HCT116 (cell line): ENCODE measurements at regions not wholly inside any gene's neighbourhood (a gene's known extent, or its start where the extent isn't known, plus 50 kb on each side); places are given as distances from the start of the nearest gene placed in this dataset.

Source experiments
- ATAC-seq: fragments of 200-7000 bp; cut with Tn5 transposase; 2 replicates; pipeline ENCODE4 v1.9.1; 2020; ENCODE audit warnings: mild to moderate bottlenecking, moderate library complexity
- BruUV-seq: library from RNA; stranded (reverse); fragments of 400-500 nt; replicated peaks from 2 replicates; lab custom pipeline; 2021; lab: Mats Ljungman, UMichigan
- CTCF ChIA-PET: fragments of 300-600 bp; sonication (Branson Sonifier 250); formaldehyde crosslinking; loops from one replicate; lab custom pipeline; 2021; ENCODE audit warnings: antibody characterized with exemption; lab: Charles Lee
- POLR2A ChIA-PET: fragments of 300-600, 350-600 bp; sonication (Branson Sonifier 250); formaldehyde crosslinking; loops from one replicate; lab custom pipeline; 2021; ENCODE audit warnings: antibody characterized with exemption; lab: Charles Lee
- RAD21 ChIA-PET, 2 experiments: fragments of 300-600 bp; sonication (Branson Sonifier 250); formaldehyde crosslinking; loops; one replicate each; lab custom pipeline; 2023; ENCODE audit warnings: low total read pairs in 2 of 2; ENCODE audit not compliant: uncharacterized antibody in 2 of 2, unreplicated experiment in 2 of 2, low non-redundant PET in 1 of 2; lab: Charles Lee
- DNase-seq: peaks from one replicate; pipeline ENCODE4 v3.0.0-alpha.2; 2010; ENCODE audit warnings: low read depth, low spot score
- H2AFZ ChIP-seq: fragments of 200-600 bp; shearing (Covaris generic), sonication (generic); 2 replicates; pipeline ENCODE4 v1.6.1; 2017; ENCODE audit warnings: low read depth, mixed run types, mixed read lengths, antibody characterized with exemption, low read length; ENCODE audit not compliant: poor library complexity, severe bottlenecking
- H3K27ac ChIP-seq: 2 replicates; pipeline ENCODE4 v1.5.1; 2012; ENCODE audit warnings: low read depth, low read length
- H3K27me3 ChIP-seq: fragments of 200-600 bp; sonication (generic); 2 replicates; pipeline ENCODE4 v1.6.1; 2016; ENCODE audit warnings: mixed run types, low read length, mixed read lengths; ENCODE audit not compliant: insufficient read depth
- H3K36me3 ChIP-seq, 2 experiments: fragments of 200-500 bp in 1 of 2; fragments of 200-600 bp in 1 of 2; sonication (Bioruptor generic) in 1 of 2; sonication (generic) in 1 of 2; 2 replicates each; pipeline versions ENCODE4 v1.5.1 to v1.6.1; 2014 to 2016; ENCODE audit warnings: low read length in 2 of 2, inconsistent platforms in 1 of 2, mixed read lengths in 1 of 2, mixed run types in 1 of 2; ENCODE audit not compliant: insufficient read depth in 2 of 2, control insufficient read depth in 1 of 2
- H3K4me1 ChIP-seq, 2 experiments: fragments of 200-600 bp in 1 of 2; sonication (generic) in 1 of 2; 2 replicates each; pipeline versions ENCODE4 v1.5.1 to v1.6.1; 2012 to 2017; ENCODE audit warnings: low read length in 2 of 2, inconsistent platforms in 1 of 2, mild to moderate bottlenecking in 1 of 2, mixed read lengths in 1 of 2, mixed run types in 1 of 2, moderate library complexity in 1 of 2; ENCODE audit not compliant: insufficient read depth in 2 of 2, control insufficient read depth in 1 of 2
- H3K4me2 ChIP-seq: fragments of 200-600 bp; sonication (generic); 2 replicates; pipeline ENCODE4 v1.6.1; 2017; ENCODE audit warnings: mixed run types, low read length, mixed read lengths
- H3K4me3 ChIP-seq, 2 experiments: fragments of 200-600 bp in 1 of 2; sonication (generic) in 1 of 2; replicated peaks in 1 of 2; 2 replicates each; pipeline ENCODE4 v1.5.1; 2011 to 2016; ENCODE audit warnings: low read length in 2 of 2, control low read depth in 1 of 2, low read depth in 1 of 2, mild to moderate bottlenecking in 1 of 2, mixed read lengths in 1 of 2, mixed run types in 1 of 2
- H3K79me2 ChIP-seq: fragments of 200-600 bp; sonication (generic); 2 replicates; pipeline ENCODE4 v1.6.1; 2017; ENCODE audit warnings: mild to moderate bottlenecking, mixed run types, low read length, moderate library complexity, mixed read lengths; ENCODE audit not compliant: insufficient read depth
- H3K9ac ChIP-seq: fragments of 200-600 bp; sonication (generic); 2 replicates; pipeline ENCODE4 v1.6.1; 2016; ENCODE audit warnings: low read length, mixed read lengths
- H3K9me2 ChIP-seq: fragments of 200-600 bp; sonication (generic), shearing (Covaris generic); 2 replicates; pipeline ENCODE4 v1.6.1; 2017; ENCODE audit warnings: mixed run types, mild to moderate bottlenecking, moderate library complexity; ENCODE audit not compliant: insufficient read depth
- H3K9me3 ChIP-seq, 2 experiments: fragments of 200-500 bp in 1 of 2; fragments of 200-600 bp in 1 of 2; sonication (Bioruptor generic) in 1 of 2; sonication (generic) in 1 of 2; 2 replicates each; pipeline ENCODE4 v1.6.1; 2014 to 2017; ENCODE audit warnings: low read length in 2 of 2, mixed read lengths in 2 of 2, inconsistent platforms in 1 of 2, low read depth in 1 of 2, mild to moderate bottlenecking in 1 of 2, mixed run types in 1 of 2, moderate library complexity in 1 of 2; ENCODE audit not compliant: control insufficient read depth in 1 of 2, insufficient read depth in 1 of 2
- H4K20me1 ChIP-seq: fragments of 200-600 bp; sonication (generic), shearing (Covaris generic); 2 replicates; pipeline ENCODE4 v1.6.1; 2017; ENCODE audit warnings: mixed run types, mild to moderate bottlenecking, moderate library complexity; ENCODE audit not compliant: insufficient read depth
- CBX3 ChIP-seq: IDR thresholded peaks from 2 replicates; pipeline ENCODE4 v1.6.1; 2012; ENCODE audit warnings: low read depth
- CEBPB ChIP-seq: IDR thresholded peaks from 2 replicates; pipeline ENCODE4 v1.6.1; 2012; ENCODE audit warnings: low read depth
- ELF1 ChIP-seq: IDR thresholded peaks from 2 replicates; pipeline ENCODE4 v1.6.1; 2012; ENCODE audit warnings: low read depth, borderline replicate concordance
- EZH2phosphoT487 ChIP-seq: fragments of 200-600 bp; IDR thresholded peaks from 2 replicates; pipeline ENCODE4 v1.6.1; 2018; ENCODE audit warnings: antibody characterized with exemption, borderline replicate concordance
- FOSL1 ChIP-seq: IDR thresholded peaks from 2 replicates; pipeline ENCODE4 v1.6.1; 2012; ENCODE audit warnings: low read depth
- JUND ChIP-seq: IDR thresholded peaks from 2 replicates; pipeline ENCODE4 v1.6.1; 2012
- MAX ChIP-seq: IDR thresholded peaks from 2 replicates; pipeline ENCODE4 v1.6.1; 2012
- POLR2AphosphoS5 ChIP-seq: IDR thresholded peaks from 2 replicates; pipeline ENCODE4 v1.6.1; 2011; ENCODE audit warnings: mild to moderate bottlenecking, low read depth, low read length, moderate library complexity
- SP1 ChIP-seq: IDR thresholded peaks from 2 replicates; pipeline ENCODE4 v1.6.1; 2012; ENCODE audit warnings: low read depth
- SRF ChIP-seq: IDR thresholded peaks from 2 replicates; pipeline ENCODE4 v1.6.1; 2012; ENCODE audit warnings: low read depth
- YY1 ChIP-seq: IDR thresholded peaks from 2 replicates; pipeline ENCODE4 v1.6.1; 2011; ENCODE audit warnings: low read length, low read depth, moderate library complexity, mild to moderate bottlenecking; ENCODE audit not compliant: insufficient replicate concordance; ENCODE audit errors: extremely low read depth
- ZBTB33 ChIP-seq: IDR thresholded peaks from 2 replicates; pipeline ENCODE4 v1.6.1; 2011; ENCODE audit warnings: mild to moderate bottlenecking, low read length, moderate library complexity; ENCODE audit not compliant: insufficient replicate concordance; ENCODE audit errors: extremely low read depth
- intact Hi-C: fragments of 100-400 bp; cut with micrococcal nuclease; formaldehyde crosslinking; loops from 2 replicates; pipeline ENCODE4 v1.10.0; 2022

- TF ChIP-seq SP1 = no peak
- no peak for TF ChIP-seq EZH2phosphoT487
- no peak for TF ChIP-seq JUND
- no peak for TF ChIP-seq CBX3
- TF ChIP-seq ELF1 = no peak
- TF ChIP-seq YY1 = no peak
- TF ChIP-seq ZBTB33 = no peak
- no peak for TF ChIP-seq CEBPB
- TF ChIP-seq MAX = no peak
- no peak for TF ChIP-seq POLR2AphosphoS5
- TF ChIP-seq FOSL1 = no peak
- no peak for TF ChIP-seq SRF
- TF ChIP-seq, all 23 proteins: peak for 0
- no peak for ATAC-seq
- no TSS peak for BruUV-seq
Measured at GRCh38 chr13:81302125-81302524, 961.2 kb upstream of the SPRY2 start.

More at GRCh38 chr13:81302125-81302524, 961.2 kb upstream of the SPRY2 start:
- no peak for DNase-seq
- CTCF ChIA-PET = no interaction called here
- Histone ChIP-seq H3K27me3 (no peaks in the 10 kb centered on the region), H3K4me3 (no peak overlapping the region), H3K9me2 (no peaks in the 10 kb centered on the region), H3K79me2 (no peaks in the 10 kb centered on the region), H4K20me1 (no peaks in the 10 kb centered on the region), H3K36me3 (no peaks in the 10 kb centered on the region), H2AFZ (no peak overlapping the region), H3K9me3 (no peaks in the 10 kb centered on the region), H3K27ac (no peak overlapping the region), H3K4me2 (no peak overlapping the region), H3K4me1 (no peaks in the 10 kb centered on the region), H3K9ac (no peak overlapping the region)
- intact Hi-C loops = no loop called here
- POLR2A ChIA-PET = no interaction called here
- RAD21 ChIA-PET = no interaction called here
